Epithelial cell of prostate (primary cell): ENCODE measurements at regions not wholly inside any gene's neighbourhood (a gene's known extent, or its start where the extent isn't known, plus 50 kb on each side); places are given as distances from the start of the nearest gene placed in this dataset.

Experiments used
- DNase-seq: peaks from one replicate; pipeline ENCODE4 v3.0.0-alpha.2; 2011; ENCODE audit warnings: low read depth, low spot score
- H3K27ac ChIP-seq: fragments of 450-650 bp; 2 replicates; pipeline ENCODE4 v1.5.1; 2017; ENCODE audit warnings: mild to moderate bottlenecking

- DNase-seq: no peak
Observed at GRCh38 chr20:19889011-19889953, 127.9 kb upstream of the NAA20 start.

GRCh38 chr20:19890445-19891051 is 126.6 kb upstream of the NAA20 start:
- H3K27ac ChIP-seq: no peak overlapping the region
- no peak for DNase-seq

More at GRCh38 chr20:19889011-19889953, 127.9 kb upstream of the NAA20 start:
- peak overlapping the region; percentile 97 for H3K27ac ChIP-seq

GRCh38 chr20:19893356-19893755 is 123.8 kb upstream of the NAA20 start:
- no peak overlapping the region for H3K27ac ChIP-seq
- no peak for DNase-seq

- DNase-seq: no peak
- no peak overlapping the region for H3K27ac ChIP-seq
Observed at GRCh38 chr20:19895761-19896160, 121.4 kb upstream of the NAA20 start.

- no peak overlapping the region for H3K27ac ChIP-seq
- no peak for DNase-seq
Observed at GRCh38 chr20:19897891-19898290, 119.3 kb upstream of the NAA20 start.

- DNase-seq: no peak
- no peak overlapping the region for H3K27ac ChIP-seq
Observed at GRCh38 chr20:19901226-19901625, 115.9 kb upstream of the NAA20 start.

GRCh38 chr20:19903168-19903811 is 113.9 kb upstream of the NAA20 start:
- no peak for DNase-seq
- H3K27ac ChIP-seq: no peak overlapping the region

- DNase-seq: no peak
- no peak overlapping the region for H3K27ac ChIP-seq
Observed at GRCh38 chr20:19907326-19908056, 109.7 kb upstream of the NAA20 start.

- H3K27ac ChIP-seq: no peak overlapping the region
- no peak for DNase-seq
Observed at GRCh38 chr20:19908576-19908975, 108.6 kb upstream of the NAA20 start.

GRCh38 chr20:19909725-19910124 is 107.4 kb upstream of the NAA20 start:
- DNase-seq: no peak
- H3K27ac ChIP-seq: no peak overlapping the region

- no peak overlapping the region for H3K27ac ChIP-seq
- no peak for DNase-seq
Observed at GRCh38 chr20:19911810-19912382, 105.3 kb upstream of the NAA20 start.

- H3K27ac ChIP-seq: peak overlapping the region; percentile 75
- no peak for DNase-seq
Observed at GRCh38 chr20:19913349-19913748, 103.8 kb upstream of the NAA20 start.

- DNase-seq: peak; percentile 89
- H3K27ac ChIP-seq: peak overlapping the region; percentile 75
Observed at GRCh38 chr20:19913927-19914614, 103.1 kb upstream of the NAA20 start.

GRCh38 chr20:19915111-19915798 is 101.9 kb upstream of the NAA20 start:
- no peak for DNase-seq
- peak overlapping the region; percentile 75 for H3K27ac ChIP-seq

GRCh38 chr20:19916531-19917485 is 100.4 kb upstream of the NAA20 start:
- no peak for DNase-seq
- no peak overlapping the region for H3K27ac ChIP-seq

GRCh38 chr20:19918965-19919329 is 98.2 kb upstream of the NAA20 start:
- no peak for DNase-seq
- no peak overlapping the region for H3K27ac ChIP-seq

- no peak overlapping the region for H3K27ac ChIP-seq
Observed at GRCh38 chr20:19920381-19921138, 96.6 kb upstream of the NAA20 start.

More at GRCh38 chr20:19920381-19921138, 96.6 kb upstream of the NAA20 start:
- DNase-seq: no peak
